Breast epithelium (tissue), 4 donors: ENCODE measurements at regions not wholly inside any gene's neighbourhood (a gene's known extent, or its start where the extent isn't known, plus 50 kb on each side); places are given as distances from the start of the nearest gene placed in this dataset.

Experiments
- DNase-seq, 2 donors: peaks; one replicate each; pipeline ENCODE4 v3.0.0-alpha.2; 2019; ENCODE audit warnings: low spot score in 2 of 2
- H3K27ac ChIP-seq, 2 donors: fragments of 200-600 bp; sonication (generic) in 1 of 2; one replicate each; pipeline ENCODE4 v1.5.1; 2016 to 2019; ENCODE audit warnings: mild to moderate bottlenecking in 1 of 2
- H3K27me3 ChIP-seq, 2 donors: fragments of 200-600 bp; sonication (generic) in 1 of 2; one replicate each; pipeline versions ENCODE4 v1.5.1 to v1.6.0; 2017 to 2019; ENCODE audit warnings: control low read depth in 1 of 2, mild to moderate bottlenecking in 1 of 2
- H3K36me3 ChIP-seq: fragments of 200-600 bp; one replicate; pipeline ENCODE4 v1.5.1; 2019
- H3K4me1 ChIP-seq, 2 donors: fragments of 200-600 bp; sonication (generic); one replicate each; pipeline ENCODE4 v1.5.1; 2016 to 2019; ENCODE audit warnings: control low read depth in 1 of 2
- H3K4me3 ChIP-seq, 3 donors: fragments of 200-600 bp; sonication (generic); 1 replicate in 2 of 3; 2 replicates in 1 of 3; pipeline ENCODE4 v1.5.1; 2016 to 2019; ENCODE audit warnings: mild to moderate bottlenecking in 3 of 3, moderate library complexity in 2 of 3
- H3K9me3 ChIP-seq, 2 donors: fragments of 200-600 bp; sonication (generic) in 1 of 2; one replicate each; pipeline ENCODE4 v1.5.1; 2016 to 2019; ENCODE audit warnings: control low read depth in 1 of 2
- CTCF ChIP-seq, 3 donors: fragments of 450-650 bp; IDR thresholded peaks; one replicate each; pipeline ENCODE4 v1.5.1; 2016 to 2017; ENCODE audit warnings: antibody characterized with exemption in 3 of 3, mild to moderate bottlenecking in 3 of 3, moderate library complexity in 3 of 3
- POLR2A ChIP-seq: fragments of 450-650 bp; IDR thresholded peaks from one replicate; pipeline ENCODE4 v1.6.1; 2016; ENCODE audit warnings: antibody characterized with exemption, mild to moderate bottlenecking, moderate library complexity
- POLR2AphosphoS5 ChIP-seq, 3 donors: sonication (generic); formaldehyde crosslinking; IDR thresholded peaks; one replicate each; pipeline ENCODE4 v1.6.1; 2017; ENCODE audit warnings: antibody characterized with exemption in 3 of 3
- intact Hi-C: fragments of 100-400 bp; cut with DNase I; formaldehyde crosslinking; loops from one replicate; pipeline ENCODE4 v1.15.1; 2023; ENCODE audit warnings: low total_unique reads

DNA sequence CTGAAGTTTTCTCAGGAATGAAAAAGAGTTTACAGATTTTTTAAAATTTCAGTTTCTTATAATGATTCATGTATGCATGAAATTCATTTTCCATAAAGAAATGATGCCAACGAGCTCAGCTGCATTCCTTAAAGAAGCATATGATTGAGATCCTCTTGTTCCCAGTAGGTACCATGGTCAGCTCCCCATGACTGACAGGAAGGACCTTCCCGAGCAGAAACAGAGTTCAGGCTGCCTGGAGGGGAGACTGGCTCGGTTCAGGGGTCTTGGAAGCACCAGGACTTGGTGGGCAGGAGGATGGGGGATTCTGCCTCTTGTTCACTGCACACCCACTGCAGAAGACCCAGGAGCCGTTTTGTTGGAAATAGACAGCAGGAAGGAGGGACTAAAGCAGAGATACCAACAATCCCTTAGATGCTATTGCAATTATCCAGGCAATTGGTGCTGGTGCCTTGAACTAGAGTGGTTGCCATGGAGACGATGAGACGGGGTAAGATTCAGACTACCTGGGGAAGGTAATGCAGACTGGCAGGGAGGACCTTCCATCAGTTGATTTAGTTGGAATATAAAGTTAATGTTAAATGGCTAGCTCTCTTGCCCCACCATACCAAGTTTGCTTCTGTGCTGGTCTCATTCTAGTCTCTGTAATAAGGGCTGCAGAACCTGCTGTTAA is 447.8 kb downstream of the MTRR start:
- Histone ChIP-seq H3K4me3 (no peak overlapping the region), H3K27ac (no peak overlapping the region), H3K36me3 (no peaks in the 10 kb centered on the region), H3K9me3 (peaks cover 0 to 5% of the 10 kb centered on the region in 2 donors), H3K27me3 (no peaks in the 10 kb centered on the region), H3K4me1 (no peaks in the 10 kb centered on the region)
- DNase-seq: no peak
- no peak for TF ChIP-seq CTCF (IDR thresholded peaks at IDR 0.05)
- TF ChIP-seq POLR2A: no peak
- TF ChIP-seq POLR2AphosphoS5 (IDR thresholded peaks at IDR 0.05): no peak
- intact Hi-C loops: no loop called here

GRCh38 chr5:8317335-8317734 is 448.4 kb downstream of the MTRR start:
- Histone ChIP-seq H3K4me3 (no peak overlapping the region), H3K4me1 (no peaks in the 10 kb centered on the region), H3K27me3 (no peaks in the 10 kb centered on the region), H3K27ac (no peak overlapping the region), H3K36me3 (no peaks in the 10 kb centered on the region), H3K9me3 (peaks cover 0 to 5% of the 10 kb centered on the region in 2 donors)
- intact Hi-C loops: no loop called here
- TF ChIP-seq POLR2AphosphoS5 (IDR thresholded peaks at IDR 0.05) (no peak), CTCF (IDR thresholded peaks at IDR 0.05) (no peak), POLR2A (no peak)
- DNase-seq: no peak

DNA sequence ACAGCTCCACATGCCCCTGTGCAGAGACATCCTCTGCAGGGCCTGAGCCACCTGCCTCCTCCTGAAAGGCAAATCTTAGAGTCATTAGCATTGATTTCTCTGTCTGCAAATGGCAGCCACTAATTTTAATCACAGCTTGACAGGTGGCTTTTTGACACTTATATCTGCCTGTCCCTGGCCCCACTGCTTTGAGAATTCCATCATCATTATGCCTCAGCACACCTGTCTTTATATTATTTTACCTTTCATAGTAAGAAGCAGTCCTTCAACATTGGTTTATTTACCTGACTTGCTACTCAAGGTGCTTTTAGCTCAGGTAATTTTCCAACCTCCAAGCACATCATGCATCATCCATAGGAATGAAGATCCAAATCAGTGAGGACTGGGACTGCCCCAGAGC is 451.3 kb downstream of the MTRR start:
- intact Hi-C loops: no loop called here
- DNase-seq: no peak
- H3K27ac ChIP-seq: no peak overlapping the region
- no peak for TF ChIP-seq POLR2A
- TF ChIP-seq POLR2AphosphoS5 (IDR thresholded peaks at IDR 0.05): no peak
- no peak for TF ChIP-seq CTCF (IDR thresholded peaks at IDR 0.05)
- no peaks in the 10 kb centered on the region for H3K36me3 ChIP-seq
- no peak overlapping the region for H3K4me3 ChIP-seq
- H3K27me3 ChIP-seq: no peaks in the 10 kb centered on the region
- no peaks in the 10 kb centered on the region for H3K9me3 ChIP-seq
- no peaks in the 10 kb centered on the region for H3K4me1 ChIP-seq

DNA sequence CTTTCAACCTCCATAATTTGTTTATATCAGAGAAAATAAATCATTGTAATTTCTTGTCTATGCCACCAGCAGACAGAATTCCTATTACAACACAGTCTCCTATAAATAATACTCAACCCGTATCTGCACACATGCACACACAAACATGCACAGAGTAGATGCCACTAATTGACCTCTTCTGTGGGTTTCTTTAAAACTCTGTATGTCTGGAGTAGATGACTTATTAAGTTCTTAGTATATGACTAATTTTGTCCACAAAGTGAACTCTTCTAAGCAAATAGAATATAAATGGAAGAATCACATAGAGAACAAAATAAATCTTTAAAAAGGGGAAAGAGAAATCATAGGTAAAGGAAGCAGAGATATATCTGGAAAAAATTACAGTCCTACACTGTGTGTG is 452.3 kb downstream of the MTRR start:
- Histone ChIP-seq H3K4me1 (no peaks in the 10 kb centered on the region), H3K4me3 (no peak overlapping the region), H3K36me3 (no peaks in the 10 kb centered on the region), H3K9me3 (no peaks in the 10 kb centered on the region), H3K27me3 (no peaks in the 10 kb centered on the region), H3K27ac (no peak overlapping the region)
- TF ChIP-seq CTCF (IDR thresholded peaks at IDR 0.05) (no peak), POLR2A (no peak), POLR2AphosphoS5 (IDR thresholded peaks at IDR 0.05) (no peak)
- no peak for DNase-seq
- intact Hi-C loops: no loop called here

- Histone ChIP-seq H3K4me1 (no peaks in the 10 kb centered on the region), H3K9me3 (no peaks in the 10 kb centered on the region), H3K4me3 (no peak overlapping the region), H3K27ac (no peak overlapping the region), H3K36me3 (no peaks in the 10 kb centered on the region), H3K27me3 (no peaks in the 10 kb centered on the region)
- TF ChIP-seq POLR2AphosphoS5 (IDR thresholded peaks at IDR 0.05) (no peak), POLR2A (no peak), CTCF (IDR thresholded peaks at IDR 0.05) (no peak)
- no peak for DNase-seq
- intact Hi-C loops: no loop called here
Observed at GRCh38 chr5:8322484-8322883, 453.5 kb downstream of the MTRR start.
